ENCODE measurements at regions not wholly inside any gene's neighbourhood (a gene's known extent, or its start where the extent isn't known, plus 50 kb on each side); places are given as distances from the start of the nearest gene placed in this dataset.

- no peaks in the 10 kb centered on the region for H3K4me1 ChIP-seq (ENCODE audit: control insufficient read depth in 1 of 2, insufficient read depth in 2 of 2, low read length in 2 of 2)
- no peak overlapping the region for H3K9ac ChIP-seq (ENCODE audit: low read length)
- no peaks in the 10 kb centered on the region for H3K9me3 ChIP-seq (ENCODE audit: control insufficient read depth in 1 of 2, insufficient read depth in 1 of 2, low read depth in 1 of 2, low read length in 2 of 2)
- no peak overlapping the region for H3K4me2 ChIP-seq (ENCODE audit: low read length)
- no peak for TF ChIP-seq EZH2phosphoT487 (IDR thresholded peaks at IDR 0.05; ENCODE audit: borderline replicate concordance)
- TF ChIP-seq TCF7L2 (IDR thresholded peaks at IDR 0.05; ENCODE audit: borderline replicate concordance, extremely low read depth, insufficient read depth, insufficient read length) = no peak
- no peak for TF ChIP-seq ZBTB33 (IDR thresholded peaks at IDR 0.05; ENCODE audit: extremely low read depth, insufficient replicate concordance, low read length)
- TF ChIP-seq ATF3 (IDR thresholded peaks at IDR 0.05) = no peak
- no peak for TF ChIP-seq CEBPB (IDR thresholded peaks at IDR 0.05; ENCODE audit: low read depth)
- TF ChIP-seq MAX (IDR thresholded peaks at IDR 0.05) = no peak
- TF ChIP-seq ZFX (IDR thresholded peaks at IDR 0.05) = no peak
- TF ChIP-seq POLR2AphosphoS5 (IDR thresholded peaks at IDR 0.05; ENCODE audit: low read depth, low read length) = no peak
- TF ChIP-seq EGR1 (IDR thresholded peaks at IDR 0.05; ENCODE audit: low read depth) = no peak
- TF ChIP-seq FOSL1 (IDR thresholded peaks at IDR 0.05; ENCODE audit: low read depth) = no peak
- TF ChIP-seq SIN3A (IDR thresholded peaks at IDR 0.05; ENCODE audit: low read depth) = no peak
- H4K20me1 ChIP-seq (ENCODE audit: insufficient read depth) = no peaks in the 10 kb centered on the region
- CTCF ChIA-PET = no interaction called here
- no peaks in the 10 kb centered on the region for H3K27me3 ChIP-seq (ENCODE audit: insufficient read depth, low read length)
- H3K9me2 ChIP-seq (ENCODE audit: insufficient read depth) = no peaks in the 10 kb centered on the region
- intact Hi-C loops (cut with micrococcal nuclease) = no loop called here
- H3K27ac ChIP-seq (ENCODE audit: low read depth, low read length) = no peak overlapping the region
- POLR2A ChIA-PET = no interaction called here
- no peaks in the 10 kb centered on the region for H3K79me2 ChIP-seq (ENCODE audit: insufficient read depth, low read length)
- no peak for DNase-seq (ENCODE audit: low read depth, low spot score)
- H2AFZ ChIP-seq (ENCODE audit: low read depth, low read length, poor library complexity, severe bottlenecking) = no peak overlapping the region
- ATAC-seq = no peak
- no TSS peak for BruUV-seq (replicated peaks)
- RAD21 ChIA-PET (ENCODE audit: low non-redundant PET in 1 of 2, low total read pairs in 2 of 2, uncharacterized antibody in 2 of 2, unreplicated experiment in 2 of 2) = no interaction called here
- H3K36me3 ChIP-seq (ENCODE audit: control insufficient read depth in 1 of 2, insufficient read depth in 2 of 2, low read length in 2 of 2) = no peaks in the 10 kb centered on the region
- no peak overlapping the region for H3K4me3 ChIP-seq (replicated peaks in 1 of 2; ENCODE audit: low read depth in 1 of 2, low read length in 2 of 2)
Measured at GRCh38 chr4:135383356-135384288, 1182.0 kb upstream of the PABPC4L start.

All from HCT116 (cell line).